ENCODE measurements at regions not wholly inside any gene's neighbourhood (a gene's known extent, or its start where the extent isn't known, plus 50 kb on each side); places are given as distances from the start of the nearest gene placed in this dataset.

GRCh38 chr1:239732770-239733169 lies 346.4 kb downstream of the CHRM3 start:
- H3K9me3 ChIP-seq (ENCODE audit: control insufficient read depth in 5 of 5, low read length in 5 of 5) = no peaks in the 10 kb centered on the region
- H3K27me3 ChIP-seq (ENCODE audit: control insufficient read depth in 5 of 5, insufficient read depth in 4 of 5, low read length in 5 of 5) = no peaks in the 10 kb centered on the region
- H3K4me3 ChIP-seq (ENCODE audit: low read depth in 1 of 5, low read length in 5 of 5) = no peak overlapping the region
- no peak overlapping the region for H3K27ac ChIP-seq (ENCODE audit: low read depth, low read length)
- H3K36me3 ChIP-seq (ENCODE audit: control insufficient read depth in 5 of 5, insufficient read depth in 5 of 5, low read length in 5 of 5) = no peaks in the 10 kb centered on the region
- no peaks in the 10 kb centered on the region for H3K4me1 ChIP-seq (ENCODE audit: control insufficient read depth in 5 of 5, insufficient read depth in 5 of 5, low read length in 5 of 5)
- H3K9ac ChIP-seq (ENCODE audit: low read length in 5 of 5) = no peak overlapping the region

GRCh38 chr1:239733995-239734394 lies 347.6 kb downstream of the CHRM3 start:
- H3K4me1 ChIP-seq (ENCODE audit: control insufficient read depth in 5 of 5, insufficient read depth in 5 of 5, low read length in 5 of 5) = no peaks in the 10 kb centered on the region
- no peak overlapping the region for H3K27ac ChIP-seq (ENCODE audit: low read depth, low read length)
- no peaks in the 10 kb centered on the region for H3K27me3 ChIP-seq (ENCODE audit: control insufficient read depth in 5 of 5, insufficient read depth in 4 of 5, low read length in 5 of 5)
- no peaks in the 10 kb centered on the region for H3K36me3 ChIP-seq (ENCODE audit: control insufficient read depth in 5 of 5, insufficient read depth in 5 of 5, low read length in 5 of 5)
- H3K9ac ChIP-seq (ENCODE audit: low read length in 5 of 5) = no peak overlapping the region
- no peaks in the 10 kb centered on the region for H3K9me3 ChIP-seq (ENCODE audit: control insufficient read depth in 5 of 5, low read length in 5 of 5)
- H3K4me3 ChIP-seq (ENCODE audit: low read depth in 1 of 5, low read length in 5 of 5) = no peak overlapping the region

- H3K9ac ChIP-seq (ENCODE audit: low read length in 5 of 5) = no peak overlapping the region
- H3K36me3 ChIP-seq (ENCODE audit: control insufficient read depth in 5 of 5, insufficient read depth in 5 of 5, low read length in 5 of 5) = no peaks in the 10 kb centered on the region
- peaks cover 0 to 5% (median 0%) of the 10 kb centered on the region in 5 donors for H3K4me1 ChIP-seq (ENCODE audit: control insufficient read depth in 5 of 5, insufficient read depth in 5 of 5, low read length in 5 of 5)
- no peak overlapping the region for H3K4me3 ChIP-seq (ENCODE audit: low read depth in 1 of 5, low read length in 5 of 5)
- H3K9me3 ChIP-seq (ENCODE audit: control insufficient read depth in 5 of 5, low read length in 5 of 5) = no peaks in the 10 kb centered on the region
- no peak overlapping the region for H3K27ac ChIP-seq (ENCODE audit: low read depth, low read length)
- no peaks in the 10 kb centered on the region for H3K27me3 ChIP-seq (ENCODE audit: control insufficient read depth in 5 of 5, insufficient read depth in 4 of 5, low read length in 5 of 5)
Measured at GRCh38 chr1:239735111-239735510, 348.7 kb downstream of the CHRM3 start.

GRCh38 chr1:239736479-239736878 lies 350.1 kb downstream of the CHRM3 start:
- Histone ChIP-seq H3K4me1 (ENCODE audit: control insufficient read depth in 5 of 5, insufficient read depth in 5 of 5, low read length in 5 of 5) (peaks cover 0 to 10% (median 0%) of the 10 kb centered on the region in 5 donors), H3K4me3 (ENCODE audit: low read depth in 1 of 5, low read length in 5 of 5) (no peak overlapping the region), H3K27ac (ENCODE audit: low read depth, low read length) (no peak overlapping the region), H3K36me3 (ENCODE audit: control insufficient read depth in 5 of 5, insufficient read depth in 5 of 5, low read length in 5 of 5) (no peaks in the 10 kb centered on the region), H3K9me3 (ENCODE audit: control insufficient read depth in 5 of 5, low read length in 5 of 5) (no peaks in the 10 kb centered on the region), H3K27me3 (ENCODE audit: control insufficient read depth in 5 of 5, insufficient read depth in 4 of 5, low read length in 5 of 5) (no peaks in the 10 kb centered on the region), H3K9ac (ENCODE audit: low read length in 5 of 5) (no peak overlapping the region)

- H3K27ac ChIP-seq (ENCODE audit: low read depth, low read length) = no peak overlapping the region
- H3K4me1 ChIP-seq (ENCODE audit: control insufficient read depth in 5 of 5, insufficient read depth in 5 of 5, low read length in 5 of 5) = peaks cover 0 to 10% (median 0%) of the 10 kb centered on the region in 5 donors
- no peak overlapping the region for H3K4me3 ChIP-seq (ENCODE audit: low read depth in 1 of 5, low read length in 5 of 5)
- H3K36me3 ChIP-seq (ENCODE audit: control insufficient read depth in 5 of 5, insufficient read depth in 5 of 5, low read length in 5 of 5) = no peaks in the 10 kb centered on the region
- H3K9me3 ChIP-seq (ENCODE audit: control insufficient read depth in 5 of 5, low read length in 5 of 5) = no peaks in the 10 kb centered on the region
- no peak overlapping the region for H3K9ac ChIP-seq (ENCODE audit: low read length in 5 of 5)
- H3K27me3 ChIP-seq (ENCODE audit: control insufficient read depth in 5 of 5, insufficient read depth in 4 of 5, low read length in 5 of 5) = no peaks in the 10 kb centered on the region
Measured at GRCh38 chr1:239739375-239739774, 352.3 kb upstream of the FMN2 start.

- Histone ChIP-seq H3K9ac (ENCODE audit: low read length in 5 of 5) (no peak overlapping the region), H3K4me3 (ENCODE audit: low read depth in 1 of 5, low read length in 5 of 5) (no peak overlapping the region), H3K36me3 (ENCODE audit: control insufficient read depth in 5 of 5, insufficient read depth in 5 of 5, low read length in 5 of 5) (no peaks in the 10 kb centered on the region), H3K4me1 (ENCODE audit: control insufficient read depth in 5 of 5, insufficient read depth in 5 of 5, low read length in 5 of 5) (peaks cover 0 to 10% (median 0%) of the 10 kb centered on the region in 5 donors), H3K9me3 (ENCODE audit: control insufficient read depth in 5 of 5, low read length in 5 of 5) (no peaks in the 10 kb centered on the region), H3K27ac (ENCODE audit: low read depth, low read length) (no peak overlapping the region), H3K27me3 (ENCODE audit: control insufficient read depth in 5 of 5, insufficient read depth in 4 of 5, low read length in 5 of 5) (no peaks in the 10 kb centered on the region)
Measured at GRCh38 chr1:239739919-239740318, 351.8 kb upstream of the FMN2 start.

GRCh38 chr1:239742416-239743109 lies 349.1 kb upstream of the FMN2 start:
- Histone ChIP-seq H3K4me3 (ENCODE audit: low read depth in 1 of 5, low read length in 5 of 5) (no peak overlapping the region), H3K27ac (ENCODE audit: low read depth, low read length) (no peak overlapping the region), H3K36me3 (ENCODE audit: control insufficient read depth in 5 of 5, insufficient read depth in 5 of 5, low read length in 5 of 5) (no peaks in the 10 kb centered on the region), H3K9me3 (ENCODE audit: control insufficient read depth in 5 of 5, low read length in 5 of 5) (no peaks in the 10 kb centered on the region), H3K27me3 (ENCODE audit: control insufficient read depth in 5 of 5, insufficient read depth in 4 of 5, low read length in 5 of 5) (no peaks in the 10 kb centered on the region), H3K4me1 (ENCODE audit: control insufficient read depth in 5 of 5, insufficient read depth in 5 of 5, low read length in 5 of 5) (peaks cover 0 to 10% (median 0%) of the 10 kb centered on the region in 5 donors), H3K9ac (ENCODE audit: low read length in 5 of 5) (no peak overlapping the region)

- no peaks in the 10 kb centered on the region for H3K36me3 ChIP-seq (ENCODE audit: control insufficient read depth in 5 of 5, insufficient read depth in 5 of 5, low read length in 5 of 5)
- no peak overlapping the region for H3K9ac ChIP-seq (ENCODE audit: low read length in 5 of 5)
- no peaks in the 10 kb centered on the region for H3K27me3 ChIP-seq (ENCODE audit: control insufficient read depth in 5 of 5, insufficient read depth in 4 of 5, low read length in 5 of 5)
- no peak overlapping the region for H3K4me3 ChIP-seq (ENCODE audit: low read depth in 1 of 5, low read length in 5 of 5)
- H3K9me3 ChIP-seq (ENCODE audit: control insufficient read depth in 5 of 5, low read length in 5 of 5) = no peaks in the 10 kb centered on the region
- no peak overlapping the region for H3K27ac ChIP-seq (ENCODE audit: low read depth, low read length)
- H3K4me1 ChIP-seq (ENCODE audit: control insufficient read depth in 5 of 5, insufficient read depth in 5 of 5, low read length in 5 of 5) = peaks cover 0 to 7% (median 0%) of the 10 kb centered on the region in 5 donors
Measured at GRCh38 chr1:239744851-239745250, 346.8 kb upstream of the FMN2 start.

- no peak overlapping the region for H3K27ac ChIP-seq (ENCODE audit: low read depth, low read length)
- H3K9me3 ChIP-seq (ENCODE audit: control insufficient read depth in 5 of 5, low read length in 5 of 5) = no peaks in the 10 kb centered on the region
- no peak overlapping the region for H3K4me3 ChIP-seq (ENCODE audit: low read depth in 1 of 5, low read length in 5 of 5)
- no peak overlapping the region for H3K9ac ChIP-seq (ENCODE audit: low read length in 5 of 5)
- H3K36me3 ChIP-seq (ENCODE audit: control insufficient read depth in 5 of 5, insufficient read depth in 5 of 5, low read length in 5 of 5) = no peaks in the 10 kb centered on the region
- H3K27me3 ChIP-seq (ENCODE audit: control insufficient read depth in 5 of 5, insufficient read depth in 4 of 5, low read length in 5 of 5) = no peaks in the 10 kb centered on the region
- no peaks in the 10 kb centered on the region for H3K4me1 ChIP-seq (ENCODE audit: control insufficient read depth in 5 of 5, insufficient read depth in 5 of 5, low read length in 5 of 5)
Measured at GRCh38 chr1:239755107-239755912, 336.4 kb upstream of the FMN2 start.

GRCh38 chr1:239757716-239758115 lies 334.0 kb upstream of the FMN2 start:
- no peaks in the 10 kb centered on the region for H3K36me3 ChIP-seq (ENCODE audit: control insufficient read depth in 5 of 5, insufficient read depth in 5 of 5, low read length in 5 of 5)
- H3K9ac ChIP-seq (ENCODE audit: low read length in 5 of 5) = no peak overlapping the region
- no peaks in the 10 kb centered on the region for H3K9me3 ChIP-seq (ENCODE audit: control insufficient read depth in 5 of 5, low read length in 5 of 5)
- no peaks in the 10 kb centered on the region for H3K4me1 ChIP-seq (ENCODE audit: control insufficient read depth in 5 of 5, insufficient read depth in 5 of 5, low read length in 5 of 5)
- H3K27ac ChIP-seq (ENCODE audit: low read depth, low read length) = no peak overlapping the region
- H3K27me3 ChIP-seq (ENCODE audit: control insufficient read depth in 5 of 5, insufficient read depth in 4 of 5, low read length in 5 of 5) = no peaks in the 10 kb centered on the region
- no peak overlapping the region for H3K4me3 ChIP-seq (ENCODE audit: low read depth in 1 of 5, low read length in 5 of 5)
